Fibroblast of skin of scalp (primary cell): ENCODE measurements at regions not wholly inside any gene's neighbourhood (a gene's known extent, or its start where the extent isn't known, plus 50 kb on each side); places are given as distances from the start of the nearest gene placed in this dataset.
"Not testable (repeated sequence)": the region's sequence is repeated elsewhere in the genome, so short reads cannot be mapped to it uniquely, and the experiment has no call there.

ENCODE experiments used
- DNase-seq: peaks from one replicate; pipeline ENCODE4 v3.0.0-alpha.2; 2013

DNA sequence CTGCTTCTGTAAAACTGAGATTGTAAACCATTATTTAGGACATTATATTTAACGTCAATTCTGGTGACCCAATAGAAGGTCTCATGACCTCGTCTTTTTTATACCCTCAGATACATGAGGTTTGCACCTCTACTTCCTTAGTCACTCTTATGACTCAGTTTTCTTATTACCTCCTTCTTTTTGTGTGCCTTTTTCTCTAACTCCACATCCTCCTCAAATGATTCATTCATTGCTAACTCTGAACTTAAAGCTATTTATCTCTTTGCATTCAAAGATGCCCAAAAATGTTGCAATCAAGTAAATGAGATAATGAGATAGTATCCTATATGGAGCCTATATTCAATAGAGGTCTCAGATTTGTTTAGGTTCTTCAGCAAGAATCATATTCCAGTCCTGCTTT, 121.0 kb upstream of the KYNU start:
- no peak for DNase-seq

DNA sequence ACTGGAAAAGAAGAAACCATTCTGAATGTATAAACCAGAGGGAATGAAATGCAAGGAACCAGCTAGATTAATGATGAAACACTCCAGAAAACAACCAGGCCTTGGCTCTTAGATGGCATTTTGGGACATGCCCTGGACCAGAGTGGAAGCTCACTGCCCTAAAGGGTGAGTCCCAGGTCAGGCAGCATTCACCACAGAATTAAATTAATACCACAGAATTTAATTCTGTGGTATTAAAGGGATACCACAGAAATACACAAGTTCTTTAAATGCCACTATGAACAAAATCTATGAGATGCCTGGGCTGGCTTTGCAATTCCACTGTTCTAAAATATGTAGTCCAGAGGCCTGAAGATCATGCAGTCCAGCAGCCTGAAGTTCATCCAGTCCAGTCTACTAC, 122.3 kb upstream of the KYNU start:
- no peak for DNase-seq

DNA sequence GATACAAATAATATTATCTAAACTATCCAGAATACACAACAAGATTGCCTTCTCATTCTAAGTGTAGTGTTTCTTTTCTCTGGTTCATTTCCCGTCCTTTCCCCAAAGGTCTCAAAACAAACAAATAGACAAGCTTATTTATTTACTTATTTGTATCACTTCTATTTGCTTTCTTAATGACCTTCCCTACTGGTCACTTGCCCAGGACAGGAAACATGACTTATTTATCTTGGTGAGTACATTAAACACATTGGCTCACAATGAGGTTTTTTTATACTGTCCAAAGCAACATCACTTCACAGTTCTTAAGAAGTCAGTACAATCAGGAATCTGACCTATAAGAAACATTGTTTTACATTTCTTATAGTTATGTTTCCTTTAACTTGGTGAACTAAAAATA, 123.3 kb upstream of the KYNU start:
- DNase-seq, result no peak

DNA sequence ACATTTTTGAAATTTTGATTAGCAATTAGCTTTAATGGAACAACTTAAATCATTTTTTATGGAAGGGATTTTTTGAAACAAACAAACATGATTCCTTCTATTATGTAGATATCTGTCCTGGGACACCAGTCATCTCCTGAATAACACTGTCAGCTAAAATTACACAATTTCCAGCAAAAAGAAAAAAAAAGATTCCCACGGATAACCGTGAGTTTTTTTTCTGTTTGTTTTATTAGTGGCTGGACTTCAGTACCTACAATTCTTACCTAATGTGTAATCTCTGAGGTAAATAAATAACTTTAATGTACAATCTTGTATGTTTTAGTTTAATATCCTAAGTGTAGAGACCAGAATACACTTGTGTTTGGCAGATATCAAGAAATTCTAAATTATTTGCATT, 126.6 kb upstream of the KYNU start:
- no peak for DNase-seq

DNA sequence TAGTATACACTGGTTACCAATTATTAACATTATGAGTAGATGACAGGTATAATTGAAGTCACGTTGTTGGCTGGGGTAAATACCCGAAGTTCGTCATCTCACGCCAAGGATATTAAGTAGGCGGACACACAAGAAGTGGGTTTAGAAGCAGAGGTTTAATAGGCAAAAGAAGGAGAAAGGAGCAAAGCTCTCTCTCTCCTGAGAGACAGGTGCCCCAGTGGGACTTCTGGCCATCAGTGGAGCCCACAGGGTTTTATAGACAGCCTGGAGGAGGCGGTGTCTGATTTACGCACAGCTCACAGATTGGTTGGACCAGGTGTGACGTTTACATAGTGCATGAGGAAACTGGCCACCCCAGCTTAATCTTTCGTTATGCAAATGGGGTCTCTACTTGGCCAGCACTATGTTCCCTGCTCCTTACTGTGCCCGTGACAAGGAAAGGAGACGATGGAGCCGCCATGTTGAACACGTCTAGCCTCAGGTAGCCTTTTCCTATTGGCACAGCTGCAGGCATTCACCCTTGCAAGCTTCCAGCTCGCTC, 128.8 kb upstream of the KYNU start:
- no peak for DNase-seq

DNA sequence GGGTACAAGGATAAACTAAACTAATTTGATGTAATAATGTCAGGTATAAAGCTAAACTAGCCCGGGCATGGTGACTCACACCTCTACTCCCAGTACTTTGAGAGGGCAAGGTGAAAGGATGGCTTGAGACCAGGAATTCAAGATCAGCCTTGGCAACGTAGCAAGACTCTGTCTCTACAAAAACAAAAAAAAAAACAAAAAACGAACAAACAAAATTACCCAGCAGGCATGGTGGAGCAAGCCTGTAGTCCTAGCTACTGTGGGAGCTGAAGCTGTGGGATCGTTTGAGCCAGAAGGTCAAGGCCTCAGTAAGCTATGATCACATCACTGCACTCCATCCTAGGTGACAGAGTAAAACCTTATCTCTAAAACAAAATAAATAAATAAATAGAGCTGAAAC, 131.8 kb upstream of the KYNU start:
- no peak for DNase-seq

DNA sequence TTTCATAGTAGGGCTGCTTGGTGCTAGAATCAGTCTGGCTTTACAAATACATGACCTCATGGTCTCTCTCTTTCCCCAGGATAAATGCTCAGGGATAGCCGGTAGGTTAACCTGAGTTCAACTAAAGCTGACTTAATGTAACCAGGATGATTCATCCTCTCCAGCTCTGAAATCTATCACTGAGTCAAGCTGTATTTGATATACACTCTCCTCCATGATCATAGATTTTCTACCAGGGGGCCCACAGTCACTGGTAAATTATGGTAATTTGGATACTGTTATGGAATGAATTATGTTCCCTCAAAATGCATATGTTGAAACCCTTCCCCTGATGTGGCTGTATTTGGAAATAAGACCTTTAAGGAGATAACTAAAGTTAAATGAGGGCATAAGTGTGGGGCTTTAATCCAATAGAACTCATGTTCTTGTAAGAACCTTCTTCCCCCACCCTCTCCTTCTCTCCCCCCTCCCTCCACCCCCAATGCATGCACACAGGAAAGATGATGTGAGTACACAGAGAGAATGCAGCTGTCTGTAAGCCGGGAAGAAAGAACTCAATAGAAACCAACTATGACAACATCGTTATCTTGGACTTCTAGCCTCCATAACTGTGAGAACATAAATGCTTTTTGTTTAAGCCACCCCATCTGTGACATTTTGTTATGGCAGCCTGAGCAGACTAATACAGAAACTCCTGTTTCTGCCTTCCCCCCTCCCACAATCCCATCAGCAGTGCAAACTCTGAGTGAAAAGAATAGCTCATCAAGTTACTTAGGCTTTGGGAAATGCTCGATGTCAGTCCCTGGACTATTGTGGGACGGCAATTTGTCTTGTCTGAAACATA, 134.9 kb upstream of the KYNU start:
- DNase-seq, result peak; percentile 22

DNA sequence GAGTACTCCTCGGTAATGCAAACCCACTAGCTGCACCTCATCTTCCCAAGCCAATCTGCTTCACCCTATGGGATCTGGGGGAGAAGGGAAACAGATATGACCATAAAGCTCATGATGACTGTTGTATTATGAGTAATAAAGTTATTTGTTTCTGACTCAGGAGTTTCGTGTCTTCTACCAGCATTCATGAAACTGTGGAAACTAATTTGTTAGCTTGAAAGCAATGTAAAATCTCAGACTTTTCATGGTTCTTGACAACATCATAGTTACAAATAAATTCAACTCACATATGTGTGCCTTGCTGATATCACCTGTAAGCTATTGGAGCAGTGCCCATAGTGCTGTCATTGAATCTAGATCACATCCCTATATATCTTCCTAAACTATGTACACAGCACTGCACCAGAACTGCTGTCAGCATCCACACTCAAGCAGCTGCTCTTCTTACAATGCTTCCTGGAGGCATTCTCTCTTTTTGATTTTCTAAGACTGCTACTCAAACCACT, 135.6 kb upstream of the KYNU start:
- no peak for DNase-seq

DNA sequence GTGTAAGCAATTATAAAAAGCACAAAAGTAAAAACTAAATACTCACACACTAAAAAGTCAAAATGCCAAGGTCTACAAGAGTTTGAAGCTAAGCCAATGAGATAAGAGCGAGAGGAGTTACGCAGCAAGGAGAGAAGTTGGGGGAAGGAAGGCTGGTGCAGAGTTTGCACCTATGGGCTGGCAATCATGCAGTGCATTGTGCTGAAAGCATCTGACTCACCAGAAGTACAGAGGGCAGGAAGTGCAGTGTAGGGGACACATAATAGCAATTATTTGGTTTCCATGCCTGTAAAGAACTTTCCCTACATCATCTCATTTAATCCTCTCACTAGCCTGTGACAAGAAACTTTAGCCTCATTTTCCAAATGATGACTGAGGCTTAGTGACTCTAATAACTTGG, 142.7 kb upstream of the KYNU start:
- DNase-seq, result no peak

DNA sequence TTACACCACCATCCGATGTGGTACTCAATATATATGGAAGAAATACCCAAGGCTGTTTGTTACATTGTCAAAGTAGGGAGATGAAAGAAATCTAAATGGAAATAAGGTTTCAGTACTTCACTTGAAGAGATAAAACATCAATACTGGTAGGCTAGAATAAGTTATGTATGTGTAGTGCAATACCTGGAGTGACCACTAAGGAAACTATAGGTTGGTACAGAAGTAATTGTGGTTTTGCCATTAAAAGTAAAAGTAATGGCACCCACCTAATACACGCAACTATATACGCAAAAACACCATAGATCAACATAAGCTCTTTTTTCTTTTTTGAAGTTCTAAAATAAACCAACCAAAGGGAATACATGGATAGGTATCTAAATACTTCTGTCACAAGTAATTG, 143.2 kb upstream of the KYNU start:
- DNase-seq, result no peak

DNA sequence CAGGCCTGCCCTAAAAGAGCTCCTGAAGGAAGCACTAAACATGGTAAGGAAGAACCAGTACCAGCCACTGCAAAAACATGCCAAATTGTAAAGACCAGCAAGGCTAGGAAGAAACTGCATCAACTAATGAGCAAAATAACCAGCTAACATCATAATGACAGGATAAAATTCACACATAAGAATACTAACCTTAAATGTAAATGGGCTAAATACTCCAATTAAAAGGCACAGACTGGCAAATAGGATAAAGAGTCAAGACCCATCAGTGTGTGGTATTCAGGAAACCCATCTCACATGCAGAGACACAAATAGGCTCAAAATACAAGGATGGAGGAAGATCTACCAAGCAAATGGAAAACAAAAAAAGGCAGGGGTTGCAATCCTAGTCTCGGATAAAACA, 147.7 kb upstream of the KYNU start:
- not testable (repeated sequence) for DNase-seq

DNA sequence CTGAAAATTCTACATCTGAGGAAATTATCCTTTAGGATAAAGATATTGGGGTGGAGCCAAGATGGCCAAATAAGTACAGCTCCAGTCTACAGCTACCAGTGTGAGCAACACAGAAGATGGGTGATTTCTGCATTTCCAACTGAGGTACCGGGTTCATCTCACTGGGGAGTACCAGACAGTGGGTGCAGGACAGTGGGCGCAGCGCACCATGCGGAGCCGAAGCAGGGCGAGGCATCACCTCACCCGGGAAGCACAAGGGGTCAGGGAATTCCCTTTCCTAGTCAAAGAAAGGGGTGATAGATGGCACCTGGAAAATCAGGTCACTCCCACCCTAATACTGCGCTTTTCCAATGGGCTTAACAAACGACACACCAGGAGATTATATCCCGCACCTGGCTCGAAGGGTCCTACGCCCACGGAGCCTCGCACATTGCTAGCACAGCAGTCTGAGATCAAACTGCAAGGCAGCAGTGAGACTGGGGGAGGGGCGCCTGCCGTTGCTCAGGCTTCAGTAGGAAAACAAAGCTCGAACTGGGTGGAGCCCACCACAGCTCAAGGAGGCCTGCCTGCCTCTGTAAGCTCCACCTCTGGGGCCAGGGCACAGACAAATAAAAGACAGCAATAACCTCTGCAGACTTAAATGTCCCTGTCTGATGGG, 149.5 kb upstream of the KYNU start:
- not testable (repeated sequence) for DNase-seq

DNA sequence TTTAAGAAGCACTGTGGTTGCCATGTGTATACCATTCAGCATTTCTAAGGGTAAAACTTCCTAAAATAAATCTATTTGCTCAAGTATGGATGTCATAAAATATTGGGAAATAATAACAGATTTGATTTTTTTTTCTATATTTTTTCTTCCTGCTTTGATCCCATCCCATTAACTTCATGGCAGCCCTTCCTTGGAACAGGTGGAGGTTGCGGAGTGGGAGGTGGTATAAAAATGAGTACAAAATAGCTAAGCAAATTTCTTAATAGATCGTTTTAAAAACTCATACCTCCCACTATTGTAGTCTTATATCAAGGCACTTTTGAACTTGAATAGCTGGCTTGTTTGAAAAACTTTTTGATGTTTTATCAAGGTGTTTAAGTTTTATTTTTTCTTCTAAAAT, 152.1 kb upstream of the KYNU start:
- DNase-seq, result no peak

DNA sequence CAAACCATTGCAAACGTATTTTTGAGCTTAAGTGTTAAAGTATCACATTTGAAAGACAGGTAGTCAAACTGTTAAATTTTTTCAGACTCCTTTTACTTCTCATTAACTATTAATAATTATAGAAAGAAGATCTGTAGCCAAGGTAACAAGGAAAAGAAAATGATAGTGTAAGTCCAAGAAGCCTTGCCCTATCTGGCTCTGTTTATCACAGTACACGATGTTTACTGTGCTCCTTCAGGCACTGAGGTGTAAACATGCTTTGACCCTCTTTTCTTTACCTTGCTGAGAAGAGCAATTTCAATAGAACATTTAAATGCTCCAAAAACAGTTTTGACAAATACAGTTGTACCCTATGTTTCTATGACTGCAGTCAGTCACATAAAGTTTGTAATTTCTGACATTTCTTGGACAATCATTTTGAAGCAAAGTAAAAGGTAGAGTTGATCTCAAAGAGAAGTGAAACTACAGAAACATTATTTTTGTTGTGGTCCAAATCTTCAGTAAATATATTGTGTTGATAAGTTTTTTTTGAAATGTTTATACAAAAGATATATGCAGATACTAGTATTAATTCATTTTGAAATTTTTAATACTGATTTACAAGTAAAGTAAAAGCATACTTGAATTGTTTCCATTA, 152.6 kb upstream of the KYNU start:
- no peak for DNase-seq

DNA sequence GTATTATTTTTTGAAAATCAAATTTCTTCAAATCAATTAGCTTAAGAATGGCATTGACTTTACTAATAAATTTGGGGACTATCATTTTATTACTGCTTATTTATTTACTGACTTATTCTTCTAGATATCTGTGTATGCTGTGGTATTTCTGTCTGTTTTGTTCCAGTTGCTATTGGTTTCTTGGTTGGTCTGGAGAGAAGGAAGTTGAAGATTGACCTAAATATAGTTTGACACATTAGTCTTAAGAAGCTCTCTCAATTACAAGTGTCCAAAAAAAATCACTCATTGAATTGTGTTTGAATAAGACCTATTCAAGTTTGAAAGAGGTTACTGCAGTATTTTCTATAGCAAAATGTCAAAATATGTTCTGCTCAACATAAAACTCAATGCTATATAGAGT, 153.3 kb upstream of the KYNU start:
- DNase-seq, result no peak

DNA sequence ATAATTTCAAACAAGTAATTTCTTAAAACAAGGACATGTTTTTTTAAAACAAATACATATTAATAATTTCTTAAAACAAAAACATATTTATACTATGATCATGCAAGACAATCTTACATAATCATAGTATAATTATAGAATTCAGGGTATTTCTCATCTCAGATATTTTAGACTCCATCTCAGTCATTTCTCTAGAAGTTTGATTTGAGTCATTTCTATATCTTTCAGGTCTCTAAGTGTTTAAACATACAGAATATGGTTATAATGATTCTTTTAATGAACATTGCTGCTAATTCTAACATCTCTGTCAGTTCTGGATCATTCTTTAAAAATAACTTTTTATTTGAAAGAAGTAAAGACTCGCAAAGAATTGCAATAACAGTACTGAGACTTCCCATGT, 154.2 kb upstream of the KYNU start:
- no peak for DNase-seq

DNA sequence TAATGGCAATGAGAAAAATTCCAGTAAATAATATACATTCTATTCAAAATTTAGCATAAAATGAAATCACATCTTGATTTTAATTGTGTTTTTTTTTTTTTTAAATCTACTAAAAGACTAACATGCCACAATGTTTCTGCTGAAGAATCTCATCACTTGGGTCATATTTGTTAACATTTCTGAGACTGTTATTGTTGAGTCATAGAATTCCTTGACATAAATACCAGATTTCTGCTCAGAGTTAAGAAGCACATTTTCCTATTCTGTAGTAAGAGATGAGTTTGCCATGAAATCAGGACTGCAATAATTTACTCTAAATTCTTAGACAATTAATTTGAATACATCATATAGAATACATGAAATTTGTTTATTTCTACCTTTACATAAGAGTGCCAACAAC, 154.9 kb upstream of the KYNU start:
- peak; percentile 69 for DNase-seq

DNA sequence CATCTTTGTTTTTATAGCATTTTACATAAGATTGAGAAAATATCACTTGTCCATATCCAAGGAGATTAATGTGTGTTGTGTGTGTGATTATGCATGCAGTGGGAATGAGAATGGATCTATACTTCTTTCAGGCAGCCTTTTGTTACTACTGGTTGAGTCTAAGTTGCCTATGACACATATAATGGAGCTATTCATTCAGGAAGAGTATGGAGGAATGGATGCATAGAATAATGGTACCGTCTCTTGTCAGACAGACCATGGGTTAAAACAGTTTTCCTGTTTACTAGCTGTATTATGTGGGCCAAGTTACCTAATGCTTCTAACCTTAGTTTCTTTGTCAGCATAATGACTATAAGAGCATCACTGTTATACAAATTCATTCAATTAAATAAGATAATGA, 155.4 kb upstream of the KYNU start:
- no peak for DNase-seq

DNA sequence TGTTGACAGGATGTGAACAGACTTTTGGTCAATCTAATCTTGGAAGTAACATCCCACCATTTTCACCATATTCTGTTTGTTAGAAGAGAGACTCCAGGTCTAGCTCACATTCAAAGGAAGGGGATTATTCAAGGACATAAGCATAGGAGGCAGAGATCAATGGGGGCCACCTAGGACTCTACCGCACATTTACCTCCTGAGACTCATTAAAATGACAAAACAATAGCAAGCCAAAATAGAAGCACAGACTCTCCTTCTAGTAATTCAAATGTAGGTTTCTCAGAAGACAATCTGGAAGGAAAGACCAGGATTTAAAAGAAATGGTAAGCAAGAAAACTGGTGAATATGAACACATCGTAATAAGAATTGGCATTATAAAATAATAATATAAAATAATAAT, 156.4 kb upstream of the KYNU start:
- DNase-seq, result no peak

DNA sequence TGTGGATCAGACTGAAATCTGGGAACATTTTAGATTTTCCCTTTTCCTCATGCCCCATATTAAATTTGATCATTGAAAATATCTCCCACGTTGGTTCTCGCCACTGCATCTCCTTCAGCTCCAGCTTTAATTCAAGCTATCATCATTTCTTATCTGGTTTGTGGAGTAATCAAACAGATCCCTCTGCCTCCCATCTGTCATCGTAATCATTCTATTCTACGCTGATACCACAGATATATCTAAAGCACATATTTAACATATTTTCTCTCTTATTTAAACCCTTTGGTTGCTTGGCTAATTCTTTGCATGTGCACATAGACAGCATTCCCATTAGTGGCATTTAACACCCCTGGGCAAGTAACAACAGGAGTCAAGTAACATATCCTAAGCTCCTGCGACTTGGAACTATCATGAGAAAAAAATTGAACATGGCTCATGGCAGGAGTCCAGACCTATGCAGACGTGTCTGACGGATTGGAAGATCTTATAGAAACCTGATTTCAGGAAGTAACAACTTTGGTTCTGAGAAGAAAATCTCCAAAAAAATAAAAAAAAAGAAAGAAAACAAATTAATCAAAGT, 158.8 kb upstream of the KYNU start:
- peak; percentile 28 for DNase-seq

DNA sequence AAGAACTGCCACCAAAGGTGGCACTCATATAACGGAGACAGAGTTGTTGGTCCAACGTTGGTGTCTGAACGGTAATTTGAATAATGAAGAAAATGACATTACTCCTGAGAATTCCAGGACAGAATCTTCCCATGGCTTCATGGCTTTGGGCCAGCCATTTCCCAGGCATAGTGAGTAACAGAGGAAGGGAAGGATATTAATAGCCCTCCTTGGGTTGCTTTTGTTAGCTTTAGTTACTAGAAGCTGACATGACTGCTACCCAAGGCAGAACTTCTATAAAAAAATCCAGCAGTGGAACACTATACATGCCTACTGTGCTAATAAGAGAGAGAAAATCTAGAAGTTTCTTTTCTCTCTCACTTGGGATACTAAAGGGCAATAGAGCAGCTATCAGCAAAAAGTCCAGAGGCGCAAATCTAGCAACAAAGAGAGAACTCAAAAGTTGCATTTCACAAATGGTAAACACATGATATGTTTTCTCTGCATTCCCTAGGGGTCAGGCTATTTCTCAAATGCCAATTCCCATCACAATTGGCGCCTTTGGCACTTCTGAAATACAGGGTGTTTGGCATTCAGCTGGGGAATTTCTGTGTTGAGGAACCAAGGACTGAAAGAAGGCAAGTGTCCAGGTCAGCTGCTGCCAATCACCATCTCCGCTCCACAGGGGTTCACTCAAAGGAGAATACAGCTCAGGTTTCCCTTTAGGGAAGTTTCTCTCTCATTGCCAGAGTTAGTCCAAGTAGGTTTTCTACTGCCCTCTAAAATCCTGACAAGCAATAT, 160.8 kb upstream of the KYNU start:
- peak; percentile 77 for DNase-seq

DNA sequence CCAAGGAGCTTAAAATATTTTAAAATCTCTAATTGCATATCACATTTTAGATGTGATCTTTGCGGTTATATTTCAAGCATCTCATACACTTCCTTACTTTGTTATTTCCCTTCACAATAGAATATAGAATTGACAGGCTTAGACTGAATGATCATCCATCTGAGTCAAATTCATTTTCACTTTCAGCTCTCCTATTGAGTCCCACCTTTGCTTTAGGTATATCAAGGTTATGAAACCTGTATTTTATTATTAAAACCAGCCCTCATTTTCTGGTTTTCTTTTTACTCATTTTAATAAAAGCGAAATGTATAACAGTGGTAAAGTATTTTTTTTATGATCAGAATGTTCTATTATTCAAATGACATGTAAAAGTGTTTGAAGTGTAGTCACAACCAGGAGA, 162.9 kb upstream of the KYNU start:
- no peak for DNase-seq
